Neutrophil (primary cell): ENCODE measurements at regions not wholly inside any gene's neighbourhood (a gene's known extent, or its start where the extent isn't known, plus 50 kb on each side); places are given as distances from the start of the nearest gene placed in this dataset.

ENCODE experiments used
- H3K27ac ChIP-seq: fragments of 200-600 bp; sonication (generic); 2 replicates; pipeline ENCODE4 v1.5.1; 2016; ENCODE audit warnings: mild to moderate bottlenecking, moderate library complexity
- H3K27me3 ChIP-seq: fragments of 200-600 bp; sonication (generic); 2 replicates; pipeline ENCODE4 v1.6.0; 2016; ENCODE audit warnings: mild to moderate bottlenecking
- H3K36me3 ChIP-seq: fragments of 200-600 bp; sonication (generic); 2 replicates; pipeline ENCODE4 v1.5.1; 2017
- H3K4me1 ChIP-seq, 2 experiments: fragments of 200-600 bp in 1 of 2; sonication (generic) in 1 of 2; 1 replicate in 1 of 2; 2 replicates in 1 of 2; pipeline versions ENCODE4 v1.5.1 to v1.6.1; 2013 to 2016; ENCODE audit warnings: low read depth in 1 of 2, low read length in 1 of 2, mild to moderate bottlenecking in 1 of 2, moderate library complexity in 1 of 2; ENCODE audit not compliant: control insufficient read depth in 1 of 2, insufficient read depth in 1 of 2
- H3K4me3 ChIP-seq, 2 experiments: fragments of 200-600 bp in 1 of 2; sonication (generic) in 1 of 2; 1 replicate in 1 of 2; 2 replicates in 1 of 2; pipeline ENCODE4 v1.5.1; 2013 to 2016; ENCODE audit warnings: low read depth in 1 of 2, low read length in 1 of 2, mild to moderate bottlenecking in 1 of 2, moderate library complexity in 1 of 2
- H3K9me3 ChIP-seq: fragments of 200-600 bp; sonication (generic); 2 replicates; pipeline ENCODE4 v1.5.1; 2016
- CTCF ChIP-seq: fragments of 200-600 bp; sonication (generic); IDR thresholded peaks from 2 replicates; pipeline ENCODE4 v1.5.1; 2016; ENCODE audit warnings: antibody characterized with exemption

DNA sequence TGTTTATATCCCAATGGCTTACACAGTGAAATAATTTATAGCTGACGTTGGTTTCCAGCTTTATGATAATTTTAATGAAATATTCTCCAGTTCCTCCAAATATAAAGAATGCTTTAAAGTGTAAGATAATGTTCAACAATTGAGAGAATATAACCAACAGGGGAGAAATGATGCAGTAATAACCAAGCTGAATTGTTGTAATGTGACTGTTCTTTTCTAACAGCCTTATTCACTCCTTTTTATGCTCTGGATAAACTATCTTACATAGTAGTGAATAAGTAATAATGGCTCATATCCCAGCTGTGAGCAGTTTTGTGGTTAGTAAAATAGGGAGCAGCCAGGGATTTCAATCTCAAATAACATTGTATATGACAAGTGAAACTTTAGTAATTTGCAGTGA lies 2348.7 kb upstream of the ACO1 start:
- Histone ChIP-seq H3K36me3 (no peaks in the 10 kb centered on the region), H3K27me3 (no peaks in the 10 kb centered on the region), H3K4me3 (no peak overlapping the region), H3K27ac (no peak overlapping the region), H3K4me1 (no peaks in the 10 kb centered on the region), H3K9me3 (no peaks in the 10 kb centered on the region)
- no peak for TF ChIP-seq CTCF

GRCh38 chr9:30036558-30036957 lies 2347.9 kb upstream of the ACO1 start:
- no peak overlapping the region for H3K4me3 ChIP-seq
- TF ChIP-seq CTCF = no peak
- H3K27me3 ChIP-seq = no peaks in the 10 kb centered on the region
- H3K4me1 ChIP-seq = no peaks in the 10 kb centered on the region
- H3K27ac ChIP-seq = no peak overlapping the region
- H3K9me3 ChIP-seq = no peaks in the 10 kb centered on the region
- H3K36me3 ChIP-seq = no peaks in the 10 kb centered on the region

DNA sequence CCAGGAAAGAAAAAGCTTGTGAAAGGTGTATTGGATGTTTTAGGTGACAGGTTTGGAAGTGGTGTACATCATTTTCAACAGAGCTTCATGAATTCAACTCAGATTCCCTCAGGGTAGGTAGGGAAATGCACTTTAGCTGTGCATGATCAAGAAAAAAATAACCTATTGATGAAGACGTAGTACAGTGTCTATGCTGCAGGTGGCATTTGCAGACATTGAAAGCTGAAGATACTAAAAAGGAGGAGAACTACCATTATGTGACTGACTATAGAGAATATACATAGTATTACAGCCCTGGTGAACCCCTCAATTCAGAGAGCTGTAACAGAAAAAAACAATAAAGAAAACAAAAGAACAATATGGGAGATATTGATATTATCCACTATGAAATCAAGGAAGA lies 2344.7 kb upstream of the ACO1 start:
- TF ChIP-seq CTCF = no peak
- no peaks in the 10 kb centered on the region for H3K9me3 ChIP-seq
- no peak overlapping the region for H3K4me3 ChIP-seq
- no peaks in the 10 kb centered on the region for H3K36me3 ChIP-seq
- no peaks in the 10 kb centered on the region for H3K4me1 ChIP-seq
- no peak overlapping the region for H3K27ac ChIP-seq
- no peaks in the 10 kb centered on the region for H3K27me3 ChIP-seq

GRCh38 chr9:30048396-30048795 lies 2336.0 kb upstream of the ACO1 start:
- no peaks in the 10 kb centered on the region for H3K9me3 ChIP-seq
- no peak overlapping the region for H3K27ac ChIP-seq
- no peak overlapping the region for H3K4me3 ChIP-seq

GRCh38 chr9:30058463-30058862 lies 2326.0 kb upstream of the ACO1 start:
- Histone ChIP-seq H3K4me3 (no peak overlapping the region), H3K36me3 (no peaks in the 10 kb centered on the region), H3K27ac (no peak overlapping the region), H3K4me1 (no peaks in the 10 kb centered on the region), H3K27me3 (no peaks in the 10 kb centered on the region), H3K9me3 (no peaks in the 10 kb centered on the region)
- no peak for TF ChIP-seq CTCF

More at GRCh38 chr9:30048396-30048795, 2336.0 kb upstream of the ACO1 start:
- H3K4me1 ChIP-seq = no peaks in the 10 kb centered on the region
- no peaks in the 10 kb centered on the region for H3K27me3 ChIP-seq
- TF ChIP-seq CTCF = no peak
- no peaks in the 10 kb centered on the region for H3K36me3 ChIP-seq

GRCh38 chr9:30060976-30061375 lies 2323.5 kb upstream of the ACO1 start:
- no peaks in the 10 kb centered on the region for H3K27me3 ChIP-seq
- no peaks in the 10 kb centered on the region for H3K4me1 ChIP-seq
- no peaks in the 10 kb centered on the region for H3K9me3 ChIP-seq
- no peak overlapping the region for H3K4me3 ChIP-seq
- no peaks in the 10 kb centered on the region for H3K36me3 ChIP-seq
- no peak for TF ChIP-seq CTCF
- H3K27ac ChIP-seq = no peak overlapping the region
